ENCODE measurements at regions not wholly inside any gene's neighbourhood (a gene's known extent, or its start where the extent isn't known, plus 50 kb on each side); places are given as distances from the start of the nearest gene placed in this dataset.

DNA sequence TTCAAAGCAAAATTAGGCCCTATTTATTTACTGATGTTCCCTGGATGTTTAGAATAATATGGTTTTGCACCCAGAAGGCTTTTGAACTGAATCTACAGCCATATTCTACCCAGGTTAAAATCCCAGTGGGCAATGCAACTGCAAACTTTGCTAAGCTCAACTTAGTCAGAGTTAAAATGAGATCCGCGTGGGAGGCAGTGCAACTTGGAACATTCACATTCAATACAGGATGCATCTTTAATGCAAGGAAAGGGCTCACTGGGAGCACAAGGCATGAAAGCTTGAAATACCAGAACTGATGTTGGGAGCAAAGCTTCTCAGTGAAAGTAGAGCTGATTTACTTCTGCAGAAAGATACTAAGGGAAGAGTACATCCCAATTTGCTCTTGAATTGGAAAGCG lies 281.2 kb upstream of the DEFB112 start:
- POLR2A ChIA-PET, result no interaction called here
- intact Hi-C loops (cut with micrococcal nuclease; ENCODE audit: unreplicated experiment), result no loop called here
- no peak overlapping the region for H3K4me3 ChIP-seq (ENCODE audit: low read depth, low read length)
- H3K27me3 ChIP-seq (replicated peaks; ENCODE audit: control insufficient read depth, insufficient read depth, low read length), result no peaks in the 10 kb centered on the region
- no peaks in the 10 kb centered on the region for H3K4me1 ChIP-seq
- no peak overlapping the region for H3K27ac Mint-ChIP-seq (ENCODE audit: unreplicated experiment)
- no peaks in the 10 kb centered on the region for H3K36me3 ChIP-seq (ENCODE audit: control insufficient read depth, insufficient read depth, low read length)
- H3K9me3 ChIP-seq, result no peaks in the 10 kb centered on the region
- H3K4me3 Mint-ChIP-seq (ENCODE audit: unreplicated experiment), result no peak overlapping the region
- no peak for DNase-seq
- CTCF ChIA-PET, result no interaction called here
- peaks cover 14% of the 10 kb centered on the region for H3K9me3 Mint-ChIP-seq (ENCODE audit: unreplicated experiment)
- no peaks in the 10 kb centered on the region for H3K36me3 Mint-ChIP-seq (ENCODE audit: insufficient read depth, unreplicated experiment)
- no peak for TF ChIP-seq CTCF (IDR thresholded peaks at IDR 0.05; ENCODE audit: insufficient read depth in 1 of 2, low read depth in 1 of 2, low read length in 1 of 2, severe bottlenecking in 1 of 2, unreplicated experiment in 1 of 2)
- no peaks in the 10 kb centered on the region for H3K27me3 Mint-ChIP-seq (ENCODE audit: insufficient read depth, unreplicated experiment)
- BruUV-seq (replicated peaks), result no TSS peak
- no peaks in the 10 kb centered on the region for H3K4me1 Mint-ChIP-seq (ENCODE audit: low read depth, unreplicated experiment)

DNA sequence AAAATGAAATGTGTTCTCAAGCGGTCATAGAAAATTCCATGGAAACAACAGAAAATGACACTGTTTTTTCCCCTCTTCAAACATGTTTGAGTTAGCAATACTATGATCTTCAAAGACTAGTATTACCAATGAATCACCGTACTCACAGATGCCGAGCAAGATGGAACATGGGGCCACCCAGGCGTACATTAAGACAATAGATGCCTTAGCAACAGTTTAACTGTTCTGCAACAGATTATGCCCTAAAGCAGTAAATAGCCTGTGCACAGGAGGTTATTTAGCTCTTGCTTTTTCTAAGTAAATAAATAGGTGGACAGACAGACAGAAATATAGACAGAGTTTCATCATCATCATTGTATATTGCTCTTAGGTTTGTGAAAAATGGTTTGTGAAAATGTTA lies 284.0 kb upstream of the DEFB112 start:
- intact Hi-C loops (cut with micrococcal nuclease; ENCODE audit: unreplicated experiment), result no loop called here
- Histone ChIP-seq H3K4me1 (no peaks in the 10 kb centered on the region), H3K27me3 (replicated peaks; ENCODE audit: control insufficient read depth, insufficient read depth, low read length) (no peaks in the 10 kb centered on the region), H3K4me3 (ENCODE audit: low read depth, low read length) (no peak overlapping the region), H3K36me3 (ENCODE audit: control insufficient read depth, insufficient read depth, low read length) (no peaks in the 10 kb centered on the region), H3K9me3 (no peaks in the 10 kb centered on the region)
- Mint-ChIP-seq H3K4me1 (ENCODE audit: low read depth, unreplicated experiment) (no peaks in the 10 kb centered on the region), H3K27ac (ENCODE audit: unreplicated experiment) (no peak overlapping the region), H3K4me3 (ENCODE audit: unreplicated experiment) (no peak overlapping the region), H3K9me3 (ENCODE audit: unreplicated experiment) (no peaks in the 10 kb centered on the region), H3K27me3 (ENCODE audit: insufficient read depth, unreplicated experiment) (peaks cover 4% of the 10 kb centered on the region), H3K36me3 (ENCODE audit: insufficient read depth, unreplicated experiment) (no peaks in the 10 kb centered on the region)
- no peak for DNase-seq
- BruUV-seq (replicated peaks), result no TSS peak
- TF ChIP-seq CTCF (IDR thresholded peaks at IDR 0.05; ENCODE audit: insufficient read depth in 1 of 2, low read depth in 1 of 2, low read length in 1 of 2, severe bottlenecking in 1 of 2, unreplicated experiment in 1 of 2), result no peak
- ChIA-PET POLR2A (no interaction called here), CTCF (no interaction called here)

GRCh38 chr6:50337532-50338122 lies 287.9 kb upstream of the DEFB112 start:
- ChIA-PET CTCF (no interaction called here), POLR2A (no interaction called here)
- H3K27ac Mint-ChIP-seq (ENCODE audit: unreplicated experiment), result no peak overlapping the region
- Histone ChIP-seq H3K4me3 (ENCODE audit: low read depth, low read length) (no peak overlapping the region), H3K4me1 (no peaks in the 10 kb centered on the region), H3K9me3 (no peaks in the 10 kb centered on the region), H3K27me3 (replicated peaks; ENCODE audit: control insufficient read depth, insufficient read depth, low read length) (no peaks in the 10 kb centered on the region), H3K36me3 (ENCODE audit: control insufficient read depth, insufficient read depth, low read length) (no peaks in the 10 kb centered on the region)
- H3K27me3 Mint-ChIP-seq (ENCODE audit: insufficient read depth, unreplicated experiment), result peaks cover 4% of the 10 kb centered on the region
- intact Hi-C loops (cut with micrococcal nuclease; ENCODE audit: unreplicated experiment), result no loop called here
- no peaks in the 10 kb centered on the region for H3K4me1 Mint-ChIP-seq (ENCODE audit: low read depth, unreplicated experiment)
- no peak for DNase-seq
- no peaks in the 10 kb centered on the region for H3K36me3 Mint-ChIP-seq (ENCODE audit: insufficient read depth, unreplicated experiment)
- no peak overlapping the region for H3K4me3 Mint-ChIP-seq (ENCODE audit: unreplicated experiment)
- BruUV-seq (replicated peaks), result no TSS peak
- H3K9me3 Mint-ChIP-seq (ENCODE audit: unreplicated experiment), result no peaks in the 10 kb centered on the region
- no peak for TF ChIP-seq CTCF (IDR thresholded peaks at IDR 0.05; ENCODE audit: insufficient read depth in 1 of 2, low read depth in 1 of 2, low read length in 1 of 2, severe bottlenecking in 1 of 2, unreplicated experiment in 1 of 2)
